ENCODE measurements at regions not wholly inside any gene's neighbourhood (a gene's known extent, or its start where the extent isn't known, plus 50 kb on each side); places are given as distances from the start of the nearest gene placed in this dataset.

DNA sequence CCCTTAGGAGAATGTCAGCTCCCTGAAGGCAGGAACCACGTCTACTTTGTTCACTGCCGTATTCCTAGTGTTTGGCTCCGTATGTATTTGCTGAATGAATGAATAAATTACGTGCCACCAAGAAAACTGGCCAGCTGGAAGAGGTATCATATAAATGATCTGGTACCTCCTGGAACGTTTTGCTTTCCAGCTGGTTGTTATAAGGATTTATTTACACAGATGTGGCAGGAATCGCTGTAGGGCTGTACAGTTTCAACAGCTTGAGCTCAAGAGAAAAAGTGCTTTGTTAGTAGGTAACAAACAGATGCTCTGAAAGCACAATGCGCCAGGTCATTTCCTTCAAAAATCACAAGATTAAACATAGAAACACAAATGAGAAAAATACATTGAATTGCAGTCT, 108.8 kb upstream of the ATP2B2 start:
- TF ChIP-seq POLR2A (IDR thresholded peaks at IDR 0.05) (no peak), EP300 (IDR thresholded peaks at IDR 0.05) (no peak), CTCF (IDR thresholded peaks at IDR 0.05) (no peak), POLR2AphosphoS5 (IDR thresholded peaks at IDR 0.05) (no peak)
